HEK293 (cell line): ENCODE measurements at regions not wholly inside any gene's neighbourhood (a gene's known extent, or its start where the extent isn't known, plus 50 kb on each side); places are given as distances from the start of the nearest gene placed in this dataset.

ENCODE experiments used
- KLF7 ChIP-seq: fragments of 450-650 bp; formaldehyde crosslinking; IDR thresholded peaks from 2 replicates; pipeline ENCODE4 v1.5.1; 2016; ENCODE audit warnings: missing biosample characterization, missing genetic modification characterization, borderline replicate concordance
- ZFP3 ChIP-seq: fragments of 450-650 bp; formaldehyde crosslinking; IDR thresholded peaks from 2 replicates; pipeline ENCODE4 v1.5.1; 2016; ENCODE audit warnings: low read depth, missing biosample characterization, missing genetic modification characterization
- ZNF133 ChIP-seq: fragments of 450-650 bp; formaldehyde crosslinking; IDR thresholded peaks from 2 replicates; pipeline ENCODE4 v1.5.1; 2016; ENCODE audit warnings: missing biosample characterization, missing genetic modification characterization
- ZNF138 ChIP-seq: fragments of 450-650 bp; formaldehyde crosslinking; IDR thresholded peaks from 2 replicates; pipeline ENCODE4 v1.5.1; 2016; ENCODE audit warnings: missing biosample characterization, missing genetic modification characterization, borderline replicate concordance
- ZNF391 ChIP-seq: fragments of 450-650 bp; formaldehyde crosslinking; IDR thresholded peaks from 2 replicates; pipeline ENCODE4 v1.5.1; 2016; ENCODE audit warnings: low read depth, missing biosample characterization, missing genetic modification characterization, borderline replicate concordance
- ZNF629 ChIP-seq: fragments of 450-650 bp; formaldehyde crosslinking; IDR thresholded peaks from 2 replicates; pipeline ENCODE4 v1.5.1; 2017; ENCODE audit warnings: missing biosample characterization, missing genetic modification characterization
- ZNF660 ChIP-seq: fragments of 450-650 bp; IDR thresholded peaks from 2 replicates; pipeline ENCODE4 v1.5.1; 2018; ENCODE audit warnings: missing biosample characterization, mild to moderate bottlenecking, missing genetic modification characterization
- TF ChIP-seq, protein P1 (sequence below): fragments of 450-650 bp; formaldehyde crosslinking; IDR thresholded peaks from 2 replicates; pipeline ENCODE4 v1.5.1; 2016; ENCODE audit warnings: missing biosample characterization, missing genetic modification characterization
- TF ChIP-seq, protein P2 (sequence below): fragments of 450-650 bp; formaldehyde crosslinking; IDR thresholded peaks from 2 replicates; pipeline ENCODE4 v1.5.1; 2016; ENCODE audit warnings: missing biosample characterization, missing genetic modification characterization
- TF ChIP-seq, protein P3 (sequence below): fragments of 450-650 bp; formaldehyde crosslinking; IDR thresholded peaks from 2 replicates; pipeline ENCODE4 v1.5.1; 2016; ENCODE audit warnings: missing biosample characterization, missing genetic modification characterization
- TF ChIP-seq, protein P4 (sequence below): fragments of 450-650 bp; IDR thresholded peaks from 2 replicates; pipeline ENCODE4 v1.5.1; 2018; ENCODE audit warnings: missing biosample characterization, missing genetic modification characterization

DNA sequence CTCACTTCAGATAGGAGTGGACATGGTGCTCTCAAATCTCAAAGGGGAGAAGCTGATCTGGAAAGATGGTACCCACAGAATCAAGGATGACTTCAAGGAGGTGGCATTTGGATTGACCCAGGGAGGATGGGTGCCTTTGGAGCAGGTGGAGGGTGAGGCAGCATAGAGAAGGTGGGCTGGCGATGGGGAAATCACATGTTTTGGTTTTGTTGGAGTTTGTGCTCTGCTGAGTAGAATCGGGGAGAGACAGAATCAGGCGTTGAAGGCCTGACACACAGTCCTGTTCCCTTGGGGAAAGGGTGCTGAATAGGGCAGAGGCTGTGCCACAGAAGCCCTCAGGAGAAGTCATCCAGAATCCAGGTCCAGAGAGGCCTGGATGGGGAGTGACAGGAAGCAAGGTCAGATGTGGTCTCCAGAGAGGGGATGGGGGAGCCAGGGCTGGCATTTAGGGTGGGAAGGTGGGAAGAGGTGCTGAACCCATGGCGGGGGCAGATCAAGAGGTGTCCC lies 291.1 kb downstream of the GLRX3 start:
- TF ChIP-seq, protein P1, sequence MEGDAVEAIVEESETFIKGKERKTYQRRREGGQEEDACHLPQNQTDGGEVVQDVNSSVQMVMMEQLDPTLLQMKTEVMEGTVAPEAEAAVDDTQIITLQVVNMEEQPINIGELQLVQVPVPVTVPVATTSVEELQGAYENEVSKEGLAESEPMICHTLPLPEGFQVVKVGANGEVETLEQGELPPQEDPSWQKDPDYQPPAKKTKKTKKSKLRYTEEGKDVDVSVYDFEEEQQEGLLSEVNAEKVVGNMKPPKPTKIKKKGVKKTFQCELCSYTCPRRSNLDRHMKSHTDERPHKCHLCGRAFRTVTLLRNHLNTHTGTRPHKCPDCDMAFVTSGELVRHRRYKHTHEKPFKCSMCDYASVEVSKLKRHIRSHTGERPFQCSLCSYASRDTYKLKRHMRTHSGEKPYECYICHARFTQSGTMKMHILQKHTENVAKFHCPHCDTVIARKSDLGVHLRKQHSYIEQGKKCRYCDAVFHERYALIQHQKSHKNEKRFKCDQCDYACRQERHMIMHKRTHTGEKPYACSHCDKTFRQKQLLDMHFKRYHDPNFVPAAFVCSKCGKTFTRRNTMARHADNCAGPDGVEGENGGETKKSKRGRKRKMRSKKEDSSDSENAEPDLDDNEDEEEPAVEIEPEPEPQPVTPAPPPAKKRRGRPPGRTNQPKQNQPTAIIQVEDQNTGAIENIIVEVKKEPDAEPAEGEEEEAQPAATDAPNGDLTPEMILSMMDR: no peak
- TF ChIP-seq, protein P2, sequence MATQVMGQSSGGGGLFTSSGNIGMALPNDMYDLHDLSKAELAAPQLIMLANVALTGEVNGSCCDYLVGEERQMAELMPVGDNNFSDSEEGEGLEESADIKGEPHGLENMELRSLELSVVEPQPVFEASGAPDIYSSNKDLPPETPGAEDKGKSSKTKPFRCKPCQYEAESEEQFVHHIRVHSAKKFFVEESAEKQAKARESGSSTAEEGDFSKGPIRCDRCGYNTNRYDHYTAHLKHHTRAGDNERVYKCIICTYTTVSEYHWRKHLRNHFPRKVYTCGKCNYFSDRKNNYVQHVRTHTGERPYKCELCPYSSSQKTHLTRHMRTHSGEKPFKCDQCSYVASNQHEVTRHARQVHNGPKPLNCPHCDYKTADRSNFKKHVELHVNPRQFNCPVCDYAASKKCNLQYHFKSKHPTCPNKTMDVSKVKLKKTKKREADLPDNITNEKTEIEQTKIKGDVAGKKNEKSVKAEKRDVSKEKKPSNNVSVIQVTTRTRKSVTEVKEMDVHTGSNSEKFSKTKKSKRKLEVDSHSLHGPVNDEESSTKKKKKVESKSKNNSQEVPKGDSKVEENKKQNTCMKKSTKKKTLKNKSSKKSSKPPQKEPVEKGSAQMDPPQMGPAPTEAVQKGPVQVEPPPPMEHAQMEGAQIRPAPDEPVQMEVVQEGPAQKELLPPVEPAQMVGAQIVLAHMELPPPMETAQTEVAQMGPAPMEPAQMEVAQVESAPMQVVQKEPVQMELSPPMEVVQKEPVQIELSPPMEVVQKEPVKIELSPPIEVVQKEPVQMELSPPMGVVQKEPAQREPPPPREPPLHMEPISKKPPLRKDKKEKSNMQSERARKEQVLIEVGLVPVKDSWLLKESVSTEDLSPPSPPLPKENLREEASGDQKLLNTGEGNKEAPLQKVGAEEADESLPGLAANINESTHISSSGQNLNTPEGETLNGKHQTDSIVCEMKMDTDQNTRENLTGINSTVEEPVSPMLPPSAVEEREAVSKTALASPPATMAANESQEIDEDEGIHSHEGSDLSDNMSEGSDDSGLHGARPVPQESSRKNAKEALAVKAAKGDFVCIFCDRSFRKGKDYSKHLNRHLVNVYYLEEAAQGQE: no peak
- TF ChIP-seq ZNF391 (tag by site-specific recombination) (no peak), ZNF660 (tag by site-specific recombination) (no peak), KLF7 (tag by site-specific recombination) (no peak), ZNF629 (no peak), ZNF138 (no peak), ZNF133 (tag by site-specific recombination) (no peak), ZFP3 (tag by site-specific recombination) (no peak)
- TF ChIP-seq, protein P3, sequence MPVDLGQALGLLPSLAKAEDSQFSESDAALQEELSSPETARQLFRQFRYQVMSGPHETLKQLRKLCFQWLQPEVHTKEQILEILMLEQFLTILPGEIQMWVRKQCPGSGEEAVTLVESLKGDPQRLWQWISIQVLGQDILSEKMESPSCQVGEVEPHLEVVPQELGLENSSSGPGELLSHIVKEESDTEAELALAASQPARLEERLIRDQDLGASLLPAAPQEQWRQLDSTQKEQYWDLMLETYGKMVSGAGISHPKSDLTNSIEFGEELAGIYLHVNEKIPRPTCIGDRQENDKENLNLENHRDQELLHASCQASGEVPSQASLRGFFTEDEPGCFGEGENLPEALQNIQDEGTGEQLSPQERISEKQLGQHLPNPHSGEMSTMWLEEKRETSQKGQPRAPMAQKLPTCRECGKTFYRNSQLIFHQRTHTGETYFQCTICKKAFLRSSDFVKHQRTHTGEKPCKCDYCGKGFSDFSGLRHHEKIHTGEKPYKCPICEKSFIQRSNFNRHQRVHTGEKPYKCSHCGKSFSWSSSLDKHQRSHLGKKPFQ: no peak
- TF ChIP-seq, protein P4, sequence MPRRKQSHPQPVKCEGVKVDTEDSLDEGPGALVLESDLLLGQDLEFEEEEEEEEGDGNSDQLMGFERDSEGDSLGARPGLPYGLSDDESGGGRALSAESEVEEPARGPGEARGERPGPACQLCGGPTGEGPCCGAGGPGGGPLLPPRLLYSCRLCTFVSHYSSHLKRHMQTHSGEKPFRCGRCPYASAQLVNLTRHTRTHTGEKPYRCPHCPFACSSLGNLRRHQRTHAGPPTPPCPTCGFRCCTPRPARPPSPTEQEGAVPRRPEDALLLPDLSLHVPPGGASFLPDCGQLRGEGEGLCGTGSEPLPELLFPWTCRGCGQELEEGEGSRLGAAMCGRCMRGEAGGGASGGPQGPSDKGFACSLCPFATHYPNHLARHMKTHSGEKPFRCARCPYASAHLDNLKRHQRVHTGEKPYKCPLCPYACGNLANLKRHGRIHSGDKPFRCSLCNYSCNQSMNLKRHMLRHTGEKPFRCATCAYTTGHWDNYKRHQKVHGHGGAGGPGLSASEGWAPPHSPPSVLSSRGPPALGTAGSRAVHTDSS (tag by site-specific recombination): no peak
